LHCN-M2 (cell line): ENCODE measurements at regions not wholly inside any gene's neighbourhood (a gene's known extent, or its start where the extent isn't known, plus 50 kb on each side); places are given as distances from the start of the nearest gene placed in this dataset.
"Not testable (repeated sequence)": the region's sequence is repeated elsewhere in the genome, so short reads cannot be mapped to it uniquely, and the experiment has no call there.

Experiments used
- DNase-seq: peaks from one replicate; pipeline ENCODE4 v3.0.0-alpha.2; 2012; ENCODE audit warnings: low read depth

DNA sequence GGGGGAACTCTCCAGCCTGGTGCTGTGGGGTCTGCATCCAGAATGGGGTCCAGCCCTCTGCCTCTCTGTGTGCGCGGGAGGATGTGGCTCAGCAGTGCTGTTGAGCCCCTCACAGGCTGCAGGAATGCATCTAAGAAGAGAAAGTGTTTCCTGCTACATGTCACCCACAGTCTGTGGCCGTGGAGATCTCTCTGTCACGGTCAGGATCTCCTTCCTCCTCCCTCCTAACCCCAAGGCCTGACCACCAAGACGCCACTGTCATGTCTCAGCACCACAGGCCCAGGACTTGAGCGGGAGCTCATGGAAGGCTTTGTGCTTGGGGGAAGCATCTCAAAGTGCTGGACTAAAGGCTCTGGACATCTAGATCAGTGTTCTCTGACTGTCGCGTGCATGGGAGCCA lies 90.1 kb downstream of the SREK1 start:
- DNase-seq, result no peak

DNA sequence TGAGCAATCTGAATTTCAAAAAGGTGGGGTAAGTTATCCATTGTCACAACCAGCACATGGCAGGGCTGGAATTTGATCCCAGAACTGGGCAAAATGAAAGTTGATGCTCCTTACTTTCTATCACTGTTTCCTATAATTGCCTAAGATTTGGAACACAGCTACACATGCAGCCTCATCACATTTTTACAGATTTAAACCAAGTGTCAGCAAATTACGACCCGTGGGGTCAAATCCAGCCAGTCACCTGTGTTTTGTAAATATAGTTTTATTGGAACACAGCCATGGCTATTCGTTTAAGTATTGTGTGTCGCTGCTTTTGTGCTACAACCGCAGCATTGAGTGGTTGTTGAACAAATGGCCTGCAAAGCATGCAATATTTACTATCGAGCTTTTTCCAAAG lies 94.3 kb downstream of the SREK1 start:
- no peak for DNase-seq

DNA sequence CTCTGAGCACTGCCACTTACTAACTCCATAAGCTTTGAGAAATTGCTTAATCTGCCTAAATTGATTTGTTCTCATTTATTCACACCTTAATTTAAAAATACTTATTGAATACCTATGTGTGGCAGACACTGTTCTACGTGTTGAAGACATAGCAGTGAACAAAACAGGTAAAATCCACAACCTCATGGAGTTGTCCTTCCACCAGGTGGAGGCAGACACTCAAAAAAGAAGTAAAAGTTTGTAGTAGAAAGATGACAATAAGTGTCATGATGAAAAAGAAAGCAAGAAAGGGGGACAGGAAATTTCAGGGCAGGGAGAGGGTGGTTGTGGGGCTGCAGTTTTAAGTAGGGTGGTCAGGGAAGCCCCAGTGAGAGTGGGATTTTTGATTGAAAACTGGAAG lies 94.9 kb downstream of the SREK1 start:
- peak; percentile 5 for DNase-seq

DNA sequence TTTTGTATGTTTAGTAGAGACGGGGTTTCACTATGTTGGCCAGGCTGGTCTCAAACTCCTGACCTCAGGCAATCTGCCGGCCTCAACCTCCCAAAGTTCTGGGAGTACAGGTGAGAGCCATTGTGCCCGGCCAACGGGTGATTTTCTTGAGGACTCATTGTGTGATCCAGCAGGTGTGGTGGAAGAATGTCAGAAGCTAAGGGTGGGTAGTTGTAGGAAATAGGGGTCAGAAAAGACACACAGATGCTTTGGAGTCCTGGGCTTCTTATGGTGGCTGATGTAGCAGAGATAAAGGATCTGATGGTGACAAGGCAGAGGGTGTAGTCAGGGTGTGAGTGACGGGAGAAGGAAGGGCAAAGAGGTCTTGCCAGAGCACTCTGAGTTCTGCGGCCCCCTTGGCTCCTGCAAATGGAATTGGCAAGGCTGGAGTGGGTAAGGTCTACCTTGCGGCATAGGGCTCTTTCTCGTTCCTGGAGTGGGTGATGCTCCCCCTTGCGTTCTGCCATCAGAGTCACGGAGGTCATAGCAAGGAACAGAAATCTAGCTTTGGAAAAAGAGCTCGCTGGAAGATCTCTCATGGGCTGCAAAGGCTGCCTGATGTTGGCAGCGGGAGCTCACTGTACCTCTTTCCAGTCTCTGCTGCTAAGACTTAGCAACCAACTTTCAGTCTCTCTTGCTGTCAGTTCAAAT lies 97.2 kb downstream of the SREK1 start:
- DNase-seq, result no peak

DNA sequence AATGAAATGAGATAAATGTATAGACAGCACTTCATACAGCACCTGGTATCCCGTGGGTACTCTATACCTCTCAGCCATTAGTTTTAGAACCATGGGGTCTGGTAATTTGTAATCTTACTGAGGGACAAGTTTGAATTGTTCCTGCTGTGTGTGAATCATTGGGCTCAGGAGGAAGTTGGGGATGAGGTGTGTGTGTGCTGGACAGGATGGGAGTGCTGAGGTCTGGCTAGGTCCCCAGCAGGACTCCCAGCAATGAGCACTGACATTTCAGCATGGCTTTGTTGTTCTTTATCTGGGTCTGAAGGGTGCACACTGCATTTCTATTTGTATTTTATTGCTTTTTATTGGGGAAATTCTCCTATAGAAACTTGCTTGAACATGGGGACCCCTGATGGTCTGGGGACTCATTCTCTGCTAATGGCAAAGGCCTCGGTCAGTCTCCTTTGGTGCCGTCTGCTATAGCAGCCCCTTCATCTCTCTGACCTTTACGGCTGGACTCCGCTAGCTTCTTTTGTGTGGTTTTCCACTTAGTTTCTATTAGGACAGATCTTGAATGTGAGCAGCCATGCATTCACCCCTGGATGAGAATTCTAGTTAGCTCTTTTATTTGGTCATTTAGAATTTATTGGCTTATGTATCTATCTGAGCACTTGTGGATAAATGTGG lies 98.1 kb downstream of the SREK1 start:
- no peak for DNase-seq

DNA sequence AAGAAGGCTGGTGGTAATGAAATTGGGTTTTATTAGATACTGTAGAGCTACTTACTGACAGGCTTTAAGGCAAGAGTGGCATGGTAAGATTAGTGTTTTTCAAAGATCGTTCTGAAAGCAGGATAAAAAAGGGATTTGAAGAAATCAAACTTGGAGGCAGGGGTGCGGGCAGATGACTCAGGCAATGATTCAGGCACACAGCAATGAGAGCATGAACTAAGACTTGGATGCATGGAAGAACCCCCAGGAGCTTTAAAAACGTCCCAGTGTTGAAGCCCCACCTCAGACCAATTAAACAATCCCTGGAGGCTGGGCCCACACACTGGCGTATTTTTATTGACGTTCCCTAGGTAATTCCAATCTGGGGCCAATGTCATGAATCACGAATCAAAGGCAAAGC lies 102.5 kb downstream of the SREK1 start:
- peak; percentile 71 for DNase-seq

DNA sequence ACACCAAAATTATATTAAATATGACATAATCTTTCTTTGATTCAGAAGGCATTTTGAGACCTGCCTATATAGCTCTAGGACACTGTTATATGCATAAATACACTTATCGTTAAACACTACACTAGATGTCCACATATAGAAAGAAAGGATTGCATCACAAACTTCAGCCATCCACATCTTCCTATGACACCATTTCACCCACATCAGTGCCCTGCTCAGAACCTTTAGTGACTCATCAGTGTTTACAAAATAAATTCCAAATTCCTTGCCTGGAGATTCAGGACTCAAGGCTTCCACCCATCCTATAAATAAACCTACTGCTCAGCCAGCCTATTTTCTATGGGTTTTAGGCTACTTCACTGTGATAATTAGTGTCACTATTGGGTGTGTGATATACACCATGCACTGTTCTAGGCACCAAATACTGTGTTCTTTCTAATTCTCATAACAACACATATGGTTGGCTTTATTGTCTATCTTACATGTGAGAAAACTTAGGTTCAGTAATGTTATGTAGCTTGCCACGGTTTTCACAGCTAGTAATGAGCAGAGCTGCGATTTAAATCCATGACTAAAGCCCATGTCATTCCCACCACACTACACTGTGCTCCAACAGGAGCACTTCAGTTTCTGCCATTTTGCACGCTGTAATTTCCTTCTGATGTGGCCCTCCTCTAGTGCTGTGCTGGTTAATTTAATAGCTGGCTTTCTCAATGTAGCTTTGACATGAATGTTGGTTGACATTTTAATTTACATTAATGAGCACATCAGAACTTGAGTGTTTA lies 103.3 kb downstream of the SREK1 start:
- DNase-seq, result peak; percentile 83

DNA sequence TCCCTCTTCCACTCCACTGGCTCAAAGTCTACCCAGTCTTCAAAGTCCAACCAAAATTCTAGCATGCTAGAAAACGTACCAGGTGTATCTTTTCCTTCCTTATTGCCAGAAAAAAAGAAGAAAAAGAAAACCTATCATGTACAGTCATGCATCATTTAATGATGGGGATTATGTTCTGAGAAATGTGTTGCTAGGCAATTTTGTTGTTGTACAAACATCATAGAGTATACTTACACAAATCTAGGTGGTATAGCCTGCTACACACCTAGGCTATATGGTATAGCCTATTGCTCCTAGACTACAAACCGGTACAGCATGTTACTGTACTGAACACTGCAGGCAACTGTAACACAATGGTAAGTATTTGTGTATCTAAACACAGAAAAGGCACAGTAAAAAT lies 104.8 kb downstream of the SREK1 start:
- DNase-seq, result no peak

DNA sequence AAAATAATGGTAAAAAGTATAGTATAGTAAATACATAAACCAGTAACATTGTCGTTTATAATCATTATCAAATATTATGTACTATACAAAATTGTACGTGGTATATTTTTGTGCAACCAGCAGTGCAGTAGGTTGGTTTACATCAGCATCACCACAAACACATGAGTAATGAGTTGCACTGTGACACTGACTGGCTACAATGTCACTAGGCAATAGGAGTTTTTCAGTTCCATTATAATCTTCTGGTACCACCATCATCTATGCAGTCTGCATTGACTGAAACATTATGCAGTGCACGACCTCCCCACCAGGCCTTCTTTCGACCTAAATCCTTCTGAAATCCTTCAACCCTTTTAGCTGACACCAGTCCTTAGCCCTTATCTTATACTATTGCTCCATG lies 105.8 kb downstream of the SREK1 start:
- no peak for DNase-seq

DNA sequence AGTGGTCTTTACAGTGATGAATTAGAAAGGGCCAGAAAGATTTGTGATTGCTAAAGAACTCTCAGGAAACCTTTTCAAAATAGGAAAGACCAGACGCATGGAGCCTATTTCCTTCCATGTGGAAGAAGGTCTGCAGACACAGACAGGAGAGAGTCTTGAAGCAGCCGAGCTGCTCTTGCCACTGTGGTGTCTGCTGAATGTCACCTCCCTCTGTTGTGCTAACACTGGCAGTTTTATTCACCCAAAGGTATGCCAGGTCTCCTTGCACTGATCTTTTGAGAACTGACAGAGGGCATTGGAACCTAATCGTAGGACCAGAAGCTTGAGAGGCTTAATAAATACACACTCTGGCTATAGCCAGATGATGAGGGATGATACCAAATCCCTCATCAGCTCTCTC lies 108.7 kb downstream of the SREK1 start:
- no peak for DNase-seq

DNA sequence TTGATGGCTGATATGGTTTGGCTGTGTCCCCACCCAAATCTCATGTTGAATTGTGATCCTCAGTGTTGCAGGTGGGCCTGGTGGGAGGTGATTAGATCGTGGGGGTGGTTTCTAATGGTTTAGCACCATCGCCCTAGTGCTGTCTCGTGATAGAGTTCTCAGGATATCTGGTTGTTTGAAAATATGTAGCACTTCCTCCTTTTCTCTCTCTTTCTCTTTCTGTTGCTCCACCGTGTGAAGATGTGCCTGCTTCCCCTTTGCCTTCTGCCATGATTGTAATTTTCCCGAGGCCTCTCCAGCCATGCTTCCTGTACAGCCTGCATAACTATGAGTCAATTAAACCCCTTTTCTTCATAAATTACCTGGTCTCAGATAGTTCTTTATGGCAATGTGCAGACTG lies 111.6 kb downstream of the SREK1 start:
- no peak for DNase-seq

DNA sequence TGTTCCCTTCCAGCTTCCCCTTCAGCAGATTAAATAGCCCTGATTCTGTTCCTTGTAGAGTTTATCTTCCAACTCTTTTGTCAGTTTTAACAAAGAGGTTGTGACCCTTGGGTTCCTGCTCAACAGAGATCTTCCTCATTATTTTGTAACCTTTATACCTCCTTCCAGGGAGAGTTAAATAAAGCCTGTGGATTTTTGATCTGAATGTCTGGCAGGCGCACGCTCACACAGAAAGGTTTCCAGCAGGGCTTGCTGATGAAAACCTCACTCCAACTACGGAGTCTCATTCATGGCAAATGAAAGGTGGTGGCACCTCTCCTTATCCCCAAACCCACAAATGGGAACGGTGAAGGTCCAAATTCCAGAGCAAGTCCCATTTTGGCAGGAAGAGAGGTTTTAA lies 129.0 kb downstream of the SREK1 start:
- DNase-seq, result no peak

DNA sequence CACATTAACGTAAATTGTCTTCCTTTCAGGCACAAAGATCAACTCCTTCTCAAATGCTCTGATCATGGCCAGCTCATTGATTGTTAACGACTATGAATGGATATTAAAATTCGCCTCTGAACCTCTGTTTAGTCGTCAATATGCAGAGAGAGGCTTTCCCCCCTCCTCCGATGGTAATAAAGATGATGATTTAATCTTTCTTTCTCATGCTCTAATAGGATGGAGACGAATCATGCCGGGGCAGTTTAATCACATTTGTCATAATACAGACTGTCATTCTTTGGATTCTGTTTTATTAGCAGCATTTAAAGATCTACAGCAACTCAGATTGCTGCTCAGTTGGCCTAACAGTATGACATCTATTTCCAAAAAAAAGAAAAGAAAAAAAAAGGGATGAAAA lies 132.9 kb downstream of the SREK1 start:
- no peak for DNase-seq

DNA sequence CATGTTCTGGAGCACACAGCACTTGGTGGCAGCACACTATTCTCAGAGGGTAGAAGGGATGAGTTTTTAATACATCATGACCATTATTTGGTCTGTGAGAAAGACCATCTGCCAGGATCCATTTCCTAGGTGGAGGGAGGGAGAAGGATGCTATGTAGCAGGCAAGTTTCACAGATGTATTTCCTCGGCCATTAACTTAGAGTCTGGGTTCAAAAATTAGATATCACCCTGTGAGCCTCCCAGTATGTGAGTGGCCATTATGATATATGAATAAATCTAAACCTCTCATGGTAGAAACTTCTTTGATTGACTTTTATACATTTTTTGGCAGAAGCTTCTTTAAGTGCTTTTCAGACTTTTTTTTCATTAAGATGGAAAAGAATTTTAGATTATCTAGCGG lies 133.9 kb downstream of the SREK1 start:
- no peak for DNase-seq

DNA sequence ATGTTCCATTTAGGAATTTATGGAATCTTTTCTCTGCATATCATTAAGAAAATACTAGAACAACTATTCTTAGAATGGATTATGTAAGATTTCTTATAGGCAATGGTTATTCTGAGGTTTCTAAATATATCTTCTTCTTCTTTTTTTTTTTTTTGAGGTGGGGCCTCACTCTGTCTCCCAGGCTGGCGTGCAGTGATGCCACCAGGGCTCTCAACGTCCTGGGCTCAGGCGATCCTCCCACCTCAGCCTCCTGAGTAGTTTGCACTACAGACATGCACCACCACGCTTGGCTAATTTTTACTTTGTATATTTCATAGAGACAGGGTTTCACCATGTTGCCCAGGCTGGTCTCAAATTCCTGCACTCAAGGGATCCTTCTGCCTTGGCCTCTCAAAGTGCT lies 137.2 kb downstream of the SREK1 start:
- DNase-seq, result no peak

DNA sequence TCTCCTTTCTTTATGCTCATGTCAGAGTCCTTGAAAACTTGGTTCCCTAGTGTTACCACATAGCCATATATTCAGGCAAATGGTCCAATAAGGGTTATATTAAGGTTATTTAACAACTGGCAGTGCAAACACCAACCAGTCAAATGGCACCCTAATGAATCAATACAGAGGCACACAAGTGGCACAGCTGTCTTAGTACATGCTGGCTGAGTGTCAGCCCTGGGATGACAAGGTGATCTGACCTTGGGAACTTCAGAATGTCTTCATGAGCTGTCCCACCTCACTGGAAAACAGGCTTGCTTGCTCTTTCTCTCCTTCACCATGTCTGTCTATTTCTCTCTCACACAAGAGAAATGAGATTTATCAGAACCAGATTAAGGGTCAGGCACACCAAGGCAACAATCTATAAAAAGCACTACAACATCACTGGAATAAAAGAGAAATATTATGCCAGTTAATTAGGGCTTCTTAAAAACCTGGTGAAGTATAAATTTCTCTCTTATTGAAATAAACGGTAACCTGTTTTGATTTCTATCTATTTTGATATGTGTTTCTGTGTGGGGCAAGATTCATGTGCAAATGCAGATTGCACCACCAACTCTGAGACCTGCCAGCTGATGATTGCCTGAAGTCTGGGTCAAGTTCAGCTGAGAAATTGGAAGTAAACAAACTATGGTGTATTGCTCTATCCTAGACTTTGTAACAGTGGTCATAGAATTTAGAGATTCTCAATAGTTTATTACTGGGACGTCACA lies 140.7 kb downstream of the SREK1 start:
- no peak for DNase-seq

DNA sequence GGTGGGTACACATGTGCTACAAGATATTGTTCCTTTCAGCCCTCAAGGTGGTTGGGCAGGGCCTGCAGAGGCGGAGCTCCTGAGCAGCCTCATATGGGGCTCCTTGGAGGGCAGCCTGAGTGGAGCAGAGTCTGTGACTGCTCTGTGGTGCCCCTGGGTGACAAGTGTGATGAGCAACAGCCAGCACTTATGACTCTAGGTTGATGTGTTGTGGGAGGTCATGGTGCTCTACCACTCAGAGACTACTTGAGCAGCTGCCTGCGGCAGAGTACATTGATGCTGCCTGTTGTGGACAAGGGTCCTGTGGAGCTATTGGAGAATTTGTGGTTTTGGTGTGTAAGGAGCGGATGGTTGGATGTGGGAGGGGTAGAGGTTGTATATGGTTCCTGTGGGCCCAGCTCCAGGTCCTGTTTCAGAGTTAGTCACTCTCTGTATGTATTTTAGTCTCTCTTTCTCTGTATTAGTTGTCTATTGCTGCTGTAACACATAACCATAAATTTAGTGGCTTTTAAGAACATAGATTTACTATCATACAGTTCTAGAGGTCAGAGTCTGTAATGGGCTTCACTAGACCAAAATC lies 141.3 kb downstream of the SREK1 start:
- DNase-seq, result no peak

DNA sequence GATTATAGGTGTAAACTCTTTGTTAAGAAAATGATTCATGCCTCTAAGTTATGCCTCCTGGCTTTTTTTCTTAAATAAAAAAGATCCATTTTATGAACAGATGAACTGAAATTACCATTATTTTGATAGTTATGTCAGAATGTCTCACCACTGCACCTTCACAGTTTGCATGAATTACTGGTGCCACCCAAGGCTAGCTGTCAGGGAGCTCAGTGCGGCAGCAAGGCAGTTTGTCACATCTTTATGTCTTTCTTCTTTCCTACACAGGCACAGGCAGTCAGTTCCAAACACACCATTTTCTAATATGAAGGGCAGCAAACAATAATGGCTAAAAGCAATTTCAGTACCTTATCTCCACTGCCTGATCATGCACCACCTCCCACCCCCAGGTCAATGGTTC lies 147.7 kb downstream of the SREK1 start:
- DNase-seq, result no peak

DNA sequence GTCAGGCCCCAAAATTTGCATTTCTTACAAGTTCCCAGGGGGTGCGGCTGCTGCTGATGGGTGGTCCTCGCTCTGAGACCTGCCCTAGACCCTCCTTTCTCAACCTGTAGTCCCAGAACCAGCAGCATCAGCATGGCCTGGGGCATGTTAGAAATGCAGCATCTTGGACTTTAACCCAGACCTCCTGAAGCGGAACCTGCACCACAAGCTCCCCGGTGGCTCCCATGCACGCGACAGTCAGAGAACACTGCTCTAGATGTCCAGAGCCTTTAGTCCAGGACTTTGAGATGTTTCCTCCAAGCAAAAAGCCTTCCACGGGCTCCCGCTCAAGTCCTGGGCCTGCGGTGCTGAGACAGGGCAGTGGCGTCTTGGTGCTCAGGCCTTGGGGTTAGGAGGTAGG lies 149.8 kb downstream of the SREK1 start:
- not testable (repeated sequence) for DNase-seq

DNA sequence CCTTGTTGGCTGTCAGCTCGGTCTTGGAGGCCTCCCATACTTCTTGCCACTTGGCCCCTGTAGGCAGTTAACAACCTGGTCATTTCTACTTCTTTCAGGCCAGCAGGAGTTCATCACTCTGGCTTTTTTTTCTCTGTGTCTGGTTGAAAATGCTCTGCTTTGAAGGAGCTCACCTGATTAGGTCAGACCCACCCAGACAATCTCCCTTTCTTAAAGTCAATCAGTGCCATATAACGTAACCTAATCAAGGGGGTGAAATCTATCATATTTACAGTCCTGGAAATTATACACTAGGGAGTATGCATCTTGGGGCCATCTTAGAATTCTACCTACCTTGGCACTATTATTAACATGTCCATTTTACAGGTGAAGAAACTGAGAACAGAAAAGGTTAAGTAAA lies 155.4 kb downstream of the SREK1 start:
- no peak for DNase-seq

DNA sequence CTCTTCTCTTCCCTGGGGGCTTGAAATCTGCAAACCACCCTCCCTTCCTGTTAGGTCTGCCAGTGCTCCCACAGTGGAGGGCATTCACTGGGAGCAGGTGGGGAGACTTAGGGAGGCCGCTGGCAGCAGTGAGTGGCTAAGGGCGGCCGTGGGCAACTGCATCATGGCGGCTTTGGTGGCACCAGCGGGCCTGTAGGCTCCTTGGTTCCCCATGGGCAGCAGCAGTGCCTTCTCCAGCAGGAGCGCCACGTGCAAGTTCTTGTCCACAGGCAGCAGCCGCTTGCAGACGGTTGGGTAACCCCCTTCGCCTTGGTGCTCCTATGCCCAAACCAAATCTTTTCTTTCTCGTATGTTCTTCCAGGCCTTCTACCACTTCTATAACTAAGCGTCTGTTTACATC lies 158.2 kb downstream of the SREK1 start:
- no peak for DNase-seq
